ENCODE measurements at regions not wholly inside any gene's neighbourhood (a gene's known extent, or its start where the extent isn't known, plus 50 kb on each side); places are given as distances from the start of the nearest gene placed in this dataset.

GRCh38 chr6:85114581-85114935, 335.3 kb upstream of the NT5E start:
- Histone ChIP-seq H4K5ac (ENCODE audit: insufficient read length, low read depth, low read length) (no peak overlapping the region), H3K4me2 (ENCODE audit: insufficient read depth, insufficient read length, low read length) (no peak overlapping the region)

More at GRCh38 chr6:85114581-85114935, 335.3 kb upstream of the NT5E start:
- no peaks in the 10 kb centered on the region; the same call in 1 of the 2 replicates for H3K27me3 Mint-ChIP-seq (ENCODE audit: low read depth)
- H3K36me3 Mint-ChIP-seq (ENCODE audit: insufficient read depth in 1 of 3, low read depth in 3 of 3), result no peaks in the 10 kb centered on the region
- H3K18ac ChIP-seq (ENCODE audit: insufficient read length, low read depth, low read length), result no peak overlapping the region
- no peak overlapping the region for H3K56ac ChIP-seq (ENCODE audit: insufficient read length, low read depth, low read length)
- no peak overlapping the region for H3T11ph ChIP-seq (ENCODE audit: low read length)
- no peak overlapping the region for H2BK15ac ChIP-seq (ENCODE audit: low read depth, low read length)
- H4K91ac ChIP-seq (ENCODE audit: insufficient read length, low read depth, low read length), result no peak overlapping the region
- no peaks in the 10 kb centered on the region for H3K23me2 ChIP-seq (ENCODE audit: insufficient read length, low read depth, low read length, poor library complexity, severe bottlenecking)
- no peak overlapping the region for H3K23ac ChIP-seq (ENCODE audit: insufficient read length, low read depth, low read length)
- H3K27ac Mint-ChIP-seq, result no peak overlapping the region
- H2AK5ac ChIP-seq (ENCODE audit: insufficient read length, low read length), result no peak overlapping the region
- no CpG with 5 or more reads among the region's 6 CpGs for whole genome bisulfite sequencing (ENCODE audit: extremely low coverage, insufficient read length, low lambda C conversion rate)
- H3K27ac ChIP-seq (ENCODE audit: insufficient read length, low read depth, low read length), result no peak overlapping the region
- H2BK120ac ChIP-seq (ENCODE audit: low read depth, low read length, poor library complexity, severe bottlenecking), result no peak overlapping the region
- H4K20me1 ChIP-seq (ENCODE audit: control insufficient read depth, insufficient read depth, insufficient read length), result no peaks in the 10 kb centered on the region
- no peaks in the 10 kb centered on the region for H3K9me3 ChIP-seq (ENCODE audit: control insufficient read depth, low read depth, low read length)
- no peaks in the 10 kb centered on the region for H3K79me2 ChIP-seq (ENCODE audit: insufficient read depth, low read length)
- H3K9me3 Mint-ChIP-seq, result no peaks in the 10 kb centered on the region
- no peak overlapping the region for H2BK5ac ChIP-seq (ENCODE audit: insufficient read length, low read length)
- no peak overlapping the region for H3K4me3 Mint-ChIP-seq
- peaks cover 0 to 28% of the 10 kb centered on the region in 2 experiments; a peak in 3 of 4 replicates for H3K4me1 Mint-ChIP-seq
- no peak overlapping the region for H2BK20ac ChIP-seq (ENCODE audit: low read depth, low read length, poor library complexity, severe bottlenecking)
- H3K9ac ChIP-seq (ENCODE audit: extremely low read depth, insufficient read length, low read length), result no peak overlapping the region
- no peaks in the 10 kb centered on the region for H3K27me3 ChIP-seq (ENCODE audit: insufficient read depth, low read length)
- no peak overlapping the region for H2BK12ac ChIP-seq (ENCODE audit: insufficient read length, low read depth, low read length)
- no peak overlapping the region for H4K8ac ChIP-seq (replicated peaks; ENCODE audit: insufficient read length, low read depth, low read length)
- H3K14ac ChIP-seq (ENCODE audit: insufficient read depth, low read length), result no peak overlapping the region
- peaks cover 4% of the 10 kb centered on the region for H3K4me1 ChIP-seq (ENCODE audit: insufficient read depth, low read length)
- no peak for DNase-seq
- H3K4ac ChIP-seq (ENCODE audit: low read depth, low read length), result no peak overlapping the region
- no peak overlapping the region for H2AFZ ChIP-seq (ENCODE audit: low read length)
- TF ChIP-seq CTCF (conservative IDR thresholded peaks at IDR 0.05), result no peak
- H3K79me1 ChIP-seq (ENCODE audit: insufficient read depth, low read depth, low read length, poor library complexity, severe bottlenecking), result no peaks in the 10 kb centered on the region

All from H9 (cell line).